ENCODE measurements at regions not wholly inside any gene's neighbourhood (a gene's known extent, or its start where the extent isn't known, plus 50 kb on each side); places are given as distances from the start of the nearest gene placed in this dataset.

- RAD21 ChIA-PET (ENCODE audit: low non-redundant PET in 1 of 2, low total read pairs in 2 of 2, uncharacterized antibody in 2 of 2, unreplicated experiment in 2 of 2) = no interaction called here
- no peak overlapping the region for H3K27ac ChIP-seq (ENCODE audit: low read depth, low read length)
- H3K9me3 ChIP-seq (ENCODE audit: control insufficient read depth in 1 of 2, insufficient read depth in 1 of 2, low read depth in 1 of 2, low read length in 2 of 2) = no peaks in the 10 kb centered on the region
- TF ChIP-seq SRF (IDR thresholded peaks at IDR 0.05; ENCODE audit: low read depth) (no peak), EZH2 (IDR thresholded peaks at IDR 0.05) (no peak), ZBTB33 (IDR thresholded peaks at IDR 0.05; ENCODE audit: extremely low read depth, insufficient replicate concordance, low read length) (no peak), MAX (IDR thresholded peaks at IDR 0.05) (no peak), CEBPB (IDR thresholded peaks at IDR 0.05; ENCODE audit: low read depth) (no peak), EZH2phosphoT487 (IDR thresholded peaks at IDR 0.05; ENCODE audit: borderline replicate concordance) (no peak), REST (IDR thresholded peaks at IDR 0.05; ENCODE audit: low read depth) (no peak), YY1 (IDR thresholded peaks at IDR 0.05; ENCODE audit: extremely low read depth, insufficient replicate concordance, low read depth, low read length) (no peak), FOSL1 (IDR thresholded peaks at IDR 0.05; ENCODE audit: low read depth) (no peak), ZFX (IDR thresholded peaks at IDR 0.05) (no peak), POLR2A (IDR thresholded peaks at IDR 0.05; ENCODE audit: borderline replicate concordance, extremely low read depth, insufficient read depth, insufficient read length) (no peak), POLR2AphosphoS5 (IDR thresholded peaks at IDR 0.05; ENCODE audit: low read depth, low read length) (no peak), EGR1 (IDR thresholded peaks at IDR 0.05; ENCODE audit: low read depth) (no peak), JUND (IDR thresholded peaks at IDR 0.05) (no peak), RAD21 (IDR thresholded peaks at IDR 0.05; ENCODE audit: low read depth) (no peak), CTCF (IDR thresholded peaks at IDR 0.05 in 2 of 3, conservative IDR thresholded peaks at IDR 0.05 in 1 of 3; ENCODE audit: borderline replicate concordance in 1 of 3, insufficient read depth in 1 of 3, low read depth in 2 of 3, low read length in 2 of 3) (no peak)
- no peak overlapping the region for H3K9ac ChIP-seq (ENCODE audit: low read length)
- H2AFZ ChIP-seq (ENCODE audit: low read depth, low read length, poor library complexity, severe bottlenecking) = no peak overlapping the region
- H3K4me2 ChIP-seq (ENCODE audit: low read length) = no peak overlapping the region
- DNase-seq (ENCODE audit: low read depth, low spot score) = no peak
- H3K9me2 ChIP-seq (ENCODE audit: insufficient read depth) = no peaks in the 10 kb centered on the region
- POLR2A ChIA-PET = no interaction called here
- peaks cover 51% of the 10 kb centered on the region for H3K27me3 ChIP-seq (ENCODE audit: insufficient read depth, low read length)
- intact Hi-C loops (cut with micrococcal nuclease) = loop anchor here (10.0 kb wide), 1 partner anchor 57 kb away; no protein-coding TSS in a partner anchor
- H3K36me3 ChIP-seq (ENCODE audit: control insufficient read depth in 1 of 2, insufficient read depth in 2 of 2, low read length in 2 of 2) = no peaks in the 10 kb centered on the region
- CTCF ChIA-PET = no interaction called here
- no peaks in the 10 kb centered on the region for H3K79me2 ChIP-seq (ENCODE audit: insufficient read depth, low read length)
- H3K4me1 ChIP-seq (ENCODE audit: control insufficient read depth in 1 of 2, insufficient read depth in 2 of 2, low read length in 2 of 2) = no peaks in the 10 kb centered on the region
- H3K4me3 ChIP-seq (replicated peaks in 1 of 2; ENCODE audit: low read depth in 1 of 2, low read length in 2 of 2) = no peak overlapping the region
- no TSS peak for BruUV-seq (replicated peaks)
- H4K20me1 ChIP-seq (ENCODE audit: insufficient read depth) = no peaks in the 10 kb centered on the region
- ATAC-seq = no peak
Measured at GRCh38 chr16:86202267-86202666, 303.3 kb downstream of the IRF8 start.
